Smooth muscle cell (in vitro differentiated cells): ENCODE measurements at regions not wholly inside any gene's neighbourhood (a gene's known extent, or its start where the extent isn't known, plus 50 kb on each side); places are given as distances from the start of the nearest gene placed in this dataset.

Source experiments
- DNase-seq: peaks from one replicate; lab custom pipeline; 2025; ENCODE audit not compliant: unreplicated experiment; lab: John Stamatoyannopoulos, UW
- H2AFZ ChIP-seq: fragments of 200-600 bp; sonication (generic); 2 replicates; pipeline ENCODE4 v1.6.0; 2016; ENCODE audit warnings: antibody characterized with exemption, low read depth, mild to moderate bottlenecking
- H3F3A ChIP-seq: fragments of 200-600 bp; sonication (generic); 2 replicates; pipeline ENCODE4 v1.6.0; 2017; ENCODE audit warnings: antibody characterized with exemption, low read depth
- H3K27ac ChIP-seq: fragments of 200-600 bp; sonication (generic); 2 replicates; pipeline ENCODE4 v1.5.1; 2016; ENCODE audit warnings: low read depth, mild to moderate bottlenecking
- H3K27me3 ChIP-seq: fragments of 200-600 bp; sonication (generic); 2 replicates; pipeline ENCODE4 v1.6.1; 2016; ENCODE audit warnings: low read depth, mild to moderate bottlenecking
- H3K36me3 ChIP-seq: fragments of 200-600 bp; sonication (generic); 2 replicates; pipeline ENCODE4 v1.5.1; 2016; ENCODE audit warnings: low read depth
- H3K4me1 ChIP-seq: fragments of 200-600 bp; sonication (generic); 2 replicates; pipeline ENCODE4 v1.5.1; 2016; ENCODE audit warnings: low read depth
- H3K4me2 ChIP-seq: fragments of 200-600 bp; sonication (generic); 2 replicates; pipeline ENCODE4 v1.6.0; 2016; ENCODE audit warnings: mild to moderate bottlenecking
- H3K4me3 ChIP-seq: fragments of 200-600 bp; sonication (generic); 2 replicates; pipeline ENCODE4 v1.5.1; 2016; ENCODE audit warnings: mild to moderate bottlenecking
- H3K79me2 ChIP-seq: fragments of 200-600 bp; sonication (generic); 2 replicates; pipeline ENCODE4 v1.6.0; 2016; ENCODE audit warnings: low read depth, mild to moderate bottlenecking
- H3K9ac ChIP-seq: fragments of 200-600 bp; sonication (generic); 2 replicates; pipeline ENCODE4 v1.6.0; 2016; ENCODE audit warnings: low read depth
- H3K9me3 ChIP-seq: fragments of 200-600 bp; sonication (generic); replicated peaks from 2 replicates; pipeline ENCODE4 v1.5.1; 2016; ENCODE audit warnings: low read depth
- H4K20me1 ChIP-seq: fragments of 200-600 bp; sonication (generic); 2 replicates; pipeline ENCODE4 v1.6.0; 2016; ENCODE audit warnings: low read depth
- CTCF ChIP-seq: fragments of 200-600 bp; sonication (generic); IDR thresholded peaks from 2 replicates; pipeline ENCODE4 v1.5.1; 2017; ENCODE audit warnings: borderline replicate concordance, mild to moderate bottlenecking, antibody characterized with exemption; ENCODE audit not compliant: insufficient read depth, poor library complexity, severe bottlenecking
- WGBS: methylation state at CpG from one replicate; pipeline ENCODE4 v1.1.7; 2016; ENCODE audit warnings: low lambda C conversion rate; 5-methylcytosine and 5-hydroxymethylcytosine counted together

- 48% methylated on average over 2 of the region's 2 CpGs for WGBS
Observed at GRCh38 chr13:44101347-44102083, 221.8 kb downstream of the LACC1 start.

GRCh38 chr13:44103429-44104196 lies 223.9 kb downstream of the LACC1 start:
- Histone ChIP-seq H3K79me2 (no peaks in the 10 kb centered on the region), H3K27ac (no peak overlapping the region), H3K36me3 (peaks cover 5% of the 10 kb centered on the region), H3K27me3 (no peaks in the 10 kb centered on the region), H3K4me3 (no peak overlapping the region), H3F3A (no peaks in the 10 kb centered on the region), H3K4me1 (no peaks in the 10 kb centered on the region), H3K9ac (no peak overlapping the region), H2AFZ (no peak overlapping the region), H3K9me3 (peaks cover 10% of the 10 kb centered on the region), H3K4me2 (no peak overlapping the region), H4K20me1 (no peaks in the 10 kb centered on the region)
- TF ChIP-seq CTCF: no peak
- DNase-seq: no peak
- 94% methylated on average over 10 of the region's 10 CpGs for WGBS

More at GRCh38 chr13:44101347-44102083, 221.8 kb downstream of the LACC1 start:
- Histone ChIP-seq H3K27me3 (no peaks in the 10 kb centered on the region), H3K36me3 (peaks cover 5% of the 10 kb centered on the region), H4K20me1 (no peaks in the 10 kb centered on the region), H3K27ac (no peak overlapping the region), H2AFZ (no peak overlapping the region), H3K9ac (no peak overlapping the region), H3K4me1 (no peaks in the 10 kb centered on the region), H3F3A (no peaks in the 10 kb centered on the region), H3K79me2 (no peaks in the 10 kb centered on the region), H3K9me3 (peaks cover 10% of the 10 kb centered on the region), H3K4me3 (no peak overlapping the region), H3K4me2 (no peak overlapping the region)
- no peak for TF ChIP-seq CTCF
- no peak for DNase-seq

DNA sequence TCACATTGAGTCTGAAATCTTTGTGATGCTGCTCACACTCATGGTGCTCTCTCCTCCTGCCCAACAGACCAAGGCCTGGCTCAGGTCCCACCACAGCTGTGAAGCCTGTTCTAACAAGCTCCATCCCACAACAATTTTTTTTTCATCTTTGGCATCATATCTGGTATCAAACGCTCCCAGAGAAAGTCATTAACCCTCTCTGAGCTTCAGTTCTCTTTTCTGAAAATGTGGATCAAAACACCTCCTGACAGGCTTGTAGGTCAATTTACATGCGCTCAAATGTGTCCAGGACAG lies 224.4 kb downstream of the LACC1 start:
- no peak for TF ChIP-seq CTCF
- 97% methylated on average over 2 of the region's 2 CpGs for WGBS
- no peaks in the 10 kb centered on the region for H3K4me1 ChIP-seq
- no peaks in the 10 kb centered on the region for H4K20me1 ChIP-seq
- DNase-seq: no peak
- no peak overlapping the region for H2AFZ ChIP-seq
- no peaks in the 10 kb centered on the region for H3K79me2 ChIP-seq
- no peaks in the 10 kb centered on the region for H3K27me3 ChIP-seq
- H3K27ac ChIP-seq: no peak overlapping the region
- no peak overlapping the region for H3K4me2 ChIP-seq
- H3F3A ChIP-seq: no peaks in the 10 kb centered on the region
- H3K36me3 ChIP-seq: peaks cover 5% of the 10 kb centered on the region
- H3K4me3 ChIP-seq: no peak overlapping the region
- no peak overlapping the region for H3K9ac ChIP-seq
- H3K9me3 ChIP-seq: peaks cover 10% of the 10 kb centered on the region
